Activated CD4-positive, alpha-beta T cell treated with anti-CD3 and anti-CD28 coated beads for 36 hours (primary cell): ENCODE measurements at regions not wholly inside any gene's neighbourhood (a gene's known extent, or its start where the extent isn't known, plus 50 kb on each side); places are given as distances from the start of the nearest gene placed in this dataset.

Source experiments
- ATAC-seq: fragments of 200-7000 bp; cut with Tn5 transposase; one replicate; pipeline ENCODE4 v1.10.0; 2021; ENCODE audit warnings: mild to moderate bottlenecking, moderate library complexity
- CTCF ChIA-PET: fragments of 350-600 bp; sonication (Branson Sonifier 250); formaldehyde crosslinking; loops from one replicate; lab custom pipeline; 2021; ENCODE audit warnings: antibody characterized with exemption; lab: Charles Lee
- POLR2A ChIA-PET: fragments of 350-600 bp; sonication (Branson Sonifier 250); formaldehyde crosslinking; loops from one replicate; lab custom pipeline; 2021; ENCODE audit warnings: antibody characterized with exemption, inconsistent platforms; lab: Charles Lee
- DNase-seq: peaks from one replicate; pipeline ENCODE4 v3.0.0-alpha.2; 2020
- H3K27ac Mint-ChIP-seq: one replicate; pipeline ENCODE4 v1.8.0; 2021; ENCODE audit warnings: mixed read lengths
- H3K27me3 Mint-ChIP-seq: one replicate; pipeline ENCODE4 v1.8.0; 2021; ENCODE audit warnings: mixed read lengths
- H3K36me3 Mint-ChIP-seq: one replicate; pipeline ENCODE4 v1.8.0; 2021; ENCODE audit warnings: low read depth, mixed read lengths
- H3K4me1 Mint-ChIP-seq: one replicate; pipeline ENCODE4 v1.8.0; 2021; ENCODE audit warnings: mixed read lengths
- H3K4me3 Mint-ChIP-seq: one replicate; pipeline ENCODE4 v1.8.0; 2021; ENCODE audit warnings: mild to moderate bottlenecking, moderate library complexity, mixed read lengths
- H3K9me3 Mint-ChIP-seq: one replicate; pipeline ENCODE4 v1.8.0; 2021; ENCODE audit warnings: low read depth, mixed read lengths
- intact Hi-C, 2 experiments: fragments of 100-400 bp; cut with DNase I in 1 of 2; cut with micrococcal nuclease in 1 of 2; formaldehyde crosslinking; loops; one replicate each; pipeline versions ENCODE4 v1.14.2 to v1.15.1; 2022 to 2024; cut with DNase I, micrococcal nuclease

- H3K27me3 Mint-ChIP-seq, result peaks cover 4% of the 10 kb centered on the region
- H3K4me3 Mint-ChIP-seq, result no peak overlapping the region
- ChIA-PET POLR2A (no interaction called here), CTCF (interaction anchor here (0.7 to 2.0 kb wide), 2 partner anchors 13 to 262 kb away, joined by 3 to 4 read pairs; no protein-coding TSS in a partner anchor)
- H3K27ac Mint-ChIP-seq, result no peak overlapping the region
- ATAC-seq, result no peak
- no peak for DNase-seq
- H3K4me1 Mint-ChIP-seq, result no peaks in the 10 kb centered on the region
- H3K36me3 Mint-ChIP-seq, result no peaks in the 10 kb centered on the region
- H3K9me3 Mint-ChIP-seq, result peaks cover 9% of the 10 kb centered on the region
- intact Hi-C loops, result no loop called here
Observed at GRCh38 chr14:104339361-104339760, 201.0 kb downstream of the KIF26A start.

GRCh38 chr14:104339829-104340228 is 201.4 kb downstream of the KIF26A start:
- peaks cover 9% of the 10 kb centered on the region for H3K9me3 Mint-ChIP-seq
- H3K36me3 Mint-ChIP-seq, result no peaks in the 10 kb centered on the region
- no peak overlapping the region for H3K4me3 Mint-ChIP-seq
- H3K27me3 Mint-ChIP-seq, result peaks cover 6% of the 10 kb centered on the region
- ChIA-PET CTCF (interaction anchor here (0.6 to 2.0 kb wide), 4 partner anchors 14 to 1083 kb away, joined by 3 to 4 read pairs (median 3); no protein-coding TSS in a partner anchor), POLR2A (no interaction called here)
- DNase-seq (no peak), ATAC-seq (no peak)
- no peaks in the 10 kb centered on the region for H3K4me1 Mint-ChIP-seq
- intact Hi-C loops, result loop anchor here in 1 of 2 experiments (5.0 kb wide), 1 partner anchor 113 kb away; no protein-coding TSS in a partner anchor
- H3K27ac Mint-ChIP-seq, result no peak overlapping the region

GRCh38 chr14:104341532-104342434 is 203.4 kb downstream of the KIF26A start:
- ATAC-seq (peak; percentile 90), DNase-seq (peak; percentile 77)
- Mint-ChIP-seq H3K36me3 (no peaks in the 10 kb centered on the region), H3K4me1 (no peaks in the 10 kb centered on the region), H3K27me3 (peaks cover 6% of the 10 kb centered on the region), H3K9me3 (peaks cover 9% of the 10 kb centered on the region), H3K4me3 (no peak overlapping the region), H3K27ac (no peak overlapping the region)
- CTCF ChIA-PET, result interaction anchor here (1.1 kb wide), 1 partner anchor 23 kb away, joined by 4 read pairs; no protein-coding TSS in a partner anchor
- intact Hi-C loops, result loop anchor here in 1 of 2 experiments (1.0 to 5.0 kb wide), 2 partner anchors 114 to 204 kb away; no protein-coding TSS in a partner anchor
- POLR2A ChIA-PET, result no interaction called here

- peaks cover 6% of the 10 kb centered on the region for H3K27me3 Mint-ChIP-seq
- no peaks in the 10 kb centered on the region for H3K4me1 Mint-ChIP-seq
- no peak overlapping the region for H3K27ac Mint-ChIP-seq
- no peak overlapping the region for H3K4me3 Mint-ChIP-seq
- DNase-seq, result no peak
- ChIA-PET POLR2A (no interaction called here), CTCF (interaction anchor here (0.6 to 1.1 kb wide), 2 partner anchors 18 to 24 kb away, joined by 3 to 4 read pairs; no protein-coding TSS in a partner anchor)
- ATAC-seq, result no peak
- no peaks in the 10 kb centered on the region for H3K36me3 Mint-ChIP-seq
- intact Hi-C loops, result loop anchor here in 1 of 2 experiments (1.0 to 5.0 kb wide), 2 partner anchors 115 to 205 kb away; no protein-coding TSS in a partner anchor
- H3K9me3 Mint-ChIP-seq, result peaks cover 9% of the 10 kb centered on the region
Observed at GRCh38 chr14:104342435-104343293, 204.3 kb downstream of the KIF26A start.

- DNase-seq (no peak), ATAC-seq (no peak)
- intact Hi-C loops, result loop anchor here in 1 of 2 experiments (5.0 kb wide), 1 partner anchor 116 kb away; no protein-coding TSS in a partner anchor
- no peaks in the 10 kb centered on the region for H3K36me3 Mint-ChIP-seq
- H3K9me3 Mint-ChIP-seq, result peaks cover 7% of the 10 kb centered on the region
- H3K4me1 Mint-ChIP-seq, result no peaks in the 10 kb centered on the region
- ChIA-PET CTCF (interaction anchor here (0.6 kb wide), 1 partner anchor 18 kb away, joined by 3 read pairs; no protein-coding TSS in a partner anchor), POLR2A (no interaction called here)
- peaks cover 6% of the 10 kb centered on the region for H3K27me3 Mint-ChIP-seq
- H3K4me3 Mint-ChIP-seq, result no peak overlapping the region
- no peak overlapping the region for H3K27ac Mint-ChIP-seq
Observed at GRCh38 chr14:104343294-104343625, 204.9 kb downstream of the KIF26A start.

- no peak for DNase-seq
- H3K36me3 Mint-ChIP-seq, result no peaks in the 10 kb centered on the region
- intact Hi-C loops, result loop anchor here in 1 of 2 experiments (5.0 kb wide), 1 partner anchor 117 kb away; no protein-coding TSS in a partner anchor
- H3K4me1 Mint-ChIP-seq, result no peaks in the 10 kb centered on the region
- peaks cover 4% of the 10 kb centered on the region for H3K27me3 Mint-ChIP-seq
- H3K9me3 Mint-ChIP-seq, result peaks cover 3% of the 10 kb centered on the region
- H3K4me3 Mint-ChIP-seq, result no peak overlapping the region
- ChIA-PET CTCF (no interaction called here), POLR2A (no interaction called here)
- ATAC-seq, result no peak
- H3K27ac Mint-ChIP-seq, result no peak overlapping the region
Observed at GRCh38 chr14:104343690-104344640, 205.6 kb downstream of the KIF26A start.

GRCh38 chr14:104344818-104345620 is 206.6 kb downstream of the KIF26A start:
- Mint-ChIP-seq H3K36me3 (no peaks in the 10 kb centered on the region), H3K27ac (no peak overlapping the region), H3K9me3 (peaks cover 3% of the 10 kb centered on the region), H3K27me3 (peaks cover 4% of the 10 kb centered on the region), H3K4me1 (no peaks in the 10 kb centered on the region), H3K4me3 (no peak overlapping the region)
- ATAC-seq, result no peak
- intact Hi-C loops, result loop anchor here in 1 of 2 experiments (5.0 kb wide), 1 partner anchor 118 kb away; no protein-coding TSS in a partner anchor
- POLR2A ChIA-PET, result no interaction called here
- DNase-seq, result no peak
- CTCF ChIA-PET, result no interaction called here

- Mint-ChIP-seq H3K36me3 (no peaks in the 10 kb centered on the region), H3K27ac (no peak overlapping the region), H3K4me1 (no peaks in the 10 kb centered on the region), H3K27me3 (peaks cover 4% of the 10 kb centered on the region), H3K4me3 (no peak overlapping the region), H3K9me3 (peaks cover 3% of the 10 kb centered on the region)
- ChIA-PET CTCF (interaction anchor here (0.7 to 1.3 kb wide), 2 partner anchors 8 to 330 kb away, joined by 3 read pairs; no protein-coding TSS in a partner anchor), POLR2A (no interaction called here)
- intact Hi-C loops, result no loop called here
- no peak for DNase-seq
- no peak for ATAC-seq
Observed at GRCh38 chr14:104345621-104346462, 207.5 kb downstream of the KIF26A start.

- no peaks in the 10 kb centered on the region for H3K4me1 Mint-ChIP-seq
- POLR2A ChIA-PET, result no interaction called here
- H3K4me3 Mint-ChIP-seq, result no peak overlapping the region
- H3K36me3 Mint-ChIP-seq, result no peaks in the 10 kb centered on the region
- CTCF ChIA-PET, result interaction anchor here (0.7 to 1.3 kb wide), 2 partner anchors 9 to 330 kb away, joined by 3 read pairs; no protein-coding TSS in a partner anchor
- no peak for DNase-seq
- no peak overlapping the region for H3K27ac Mint-ChIP-seq
- H3K9me3 Mint-ChIP-seq, result peaks cover 3% of the 10 kb centered on the region
- peaks cover 4% of the 10 kb centered on the region for H3K27me3 Mint-ChIP-seq
- intact Hi-C loops, result no loop called here
- ATAC-seq, result no peak
Observed at GRCh38 chr14:104346608-104347007, 208.2 kb downstream of the KIF26A start.
